Activated effector memory CD4-positive, alpha-beta T cell treated with Interleukin-2 at 50 U/mL for 16 hours (primary cell): ENCODE measurements at regions not wholly inside any gene's neighbourhood (a gene's known extent, or its start where the extent isn't known, plus 50 kb on each side); places are given as distances from the start of the nearest gene placed in this dataset.

ENCODE experiments used
- DNase-seq: peaks from one replicate; pipeline ENCODE4 v3.0.0-alpha.2; 2020

DNA sequence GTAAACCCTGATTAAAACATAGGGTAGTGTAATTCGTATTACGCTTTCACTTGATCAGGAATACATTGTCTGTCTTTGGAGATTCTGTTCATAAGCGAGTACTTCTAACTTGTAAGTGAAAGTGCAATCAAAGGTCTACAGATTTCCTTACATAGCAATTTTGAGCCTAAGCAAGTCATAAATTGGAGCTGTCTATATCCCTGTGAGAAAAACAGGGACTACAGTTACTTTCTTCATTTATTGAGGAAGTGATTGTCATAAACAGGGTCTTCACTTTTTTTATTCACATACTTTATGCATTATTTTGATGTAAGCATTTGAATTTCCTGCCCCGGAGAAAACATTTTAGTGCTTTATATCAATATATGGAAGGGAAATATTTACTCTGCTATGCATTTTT is 670.4 kb downstream of the CBLN2 start:
- no peak for DNase-seq

DNA sequence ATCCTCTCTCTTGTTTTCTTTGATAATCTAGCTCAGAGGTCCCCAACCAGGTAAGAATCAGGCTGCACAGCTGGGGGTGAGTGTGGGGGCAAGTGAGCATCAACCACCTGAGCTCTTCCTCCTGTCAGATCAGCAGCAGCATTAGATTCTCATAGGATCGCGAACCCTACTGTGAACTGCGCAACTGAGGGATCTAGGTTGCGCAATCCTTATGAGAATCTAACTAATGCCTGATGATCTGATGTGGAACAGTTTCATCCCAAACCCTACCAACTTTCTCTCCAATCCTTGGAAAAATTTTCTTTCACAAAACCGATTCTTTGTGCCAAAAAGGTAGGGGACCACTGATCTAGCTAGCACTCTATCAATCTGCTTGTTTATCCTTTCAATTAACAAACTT is 678.3 kb downstream of the CBLN2 start:
- DNase-seq = no peak

DNA sequence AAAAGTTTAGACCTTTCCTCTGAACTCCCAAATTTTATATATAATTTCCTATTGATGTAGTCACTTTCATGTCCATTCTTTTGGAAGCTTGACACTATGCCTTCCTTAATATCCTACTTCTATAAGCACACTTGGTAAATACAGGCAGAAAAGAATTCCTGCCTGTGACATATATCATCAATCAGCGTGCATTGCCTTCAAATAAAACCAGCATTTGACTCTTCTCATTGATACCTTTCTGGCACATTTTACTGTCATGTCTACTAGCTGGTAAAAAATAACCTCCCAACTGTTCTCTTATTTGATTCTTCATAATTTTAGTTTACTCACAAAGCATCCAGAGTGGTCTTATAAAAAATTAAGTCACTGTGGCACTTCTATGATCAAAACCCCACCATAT is 693.5 kb downstream of the CBLN2 start:
- no peak for DNase-seq

DNA sequence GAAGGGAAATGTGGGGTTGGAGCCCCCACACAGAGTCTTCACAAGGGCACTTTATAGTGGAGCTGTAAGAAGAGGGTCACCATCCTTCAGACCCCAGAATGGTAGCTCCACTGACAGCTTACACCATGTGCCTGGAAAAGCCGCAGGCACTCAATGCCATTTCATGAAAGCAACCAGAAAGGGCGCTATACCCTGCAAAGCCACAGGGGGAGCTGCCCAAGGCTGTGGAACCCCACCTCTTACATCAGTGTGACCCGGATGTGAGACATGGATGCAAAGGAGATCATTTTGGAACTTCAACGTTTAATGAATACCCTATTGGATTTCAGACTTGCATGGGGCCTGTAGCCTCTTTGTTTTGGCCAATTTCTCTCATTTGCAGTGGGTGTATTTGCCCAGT is 694.7 kb downstream of the CBLN2 start:
- no peak for DNase-seq

DNA sequence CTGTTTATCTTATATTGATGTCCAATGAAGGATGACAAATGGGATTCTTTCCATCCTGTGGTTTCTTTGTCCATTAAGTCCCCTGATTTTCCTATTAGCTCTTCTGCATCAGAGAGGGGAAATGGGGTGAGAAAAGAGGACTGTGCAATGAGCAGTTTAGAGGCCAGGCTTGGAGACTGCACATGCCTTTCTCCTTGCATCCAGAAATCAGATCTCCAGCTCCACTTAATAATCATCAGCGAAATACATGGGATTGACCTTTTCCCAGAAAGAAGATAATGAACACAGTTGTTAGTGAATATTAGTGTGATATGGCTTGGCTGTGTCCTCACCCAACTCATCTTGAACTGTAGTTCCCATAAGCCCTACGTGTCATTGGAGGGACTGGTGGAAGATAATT is 697.4 kb downstream of the CBLN2 start:
- DNase-seq = no peak

DNA sequence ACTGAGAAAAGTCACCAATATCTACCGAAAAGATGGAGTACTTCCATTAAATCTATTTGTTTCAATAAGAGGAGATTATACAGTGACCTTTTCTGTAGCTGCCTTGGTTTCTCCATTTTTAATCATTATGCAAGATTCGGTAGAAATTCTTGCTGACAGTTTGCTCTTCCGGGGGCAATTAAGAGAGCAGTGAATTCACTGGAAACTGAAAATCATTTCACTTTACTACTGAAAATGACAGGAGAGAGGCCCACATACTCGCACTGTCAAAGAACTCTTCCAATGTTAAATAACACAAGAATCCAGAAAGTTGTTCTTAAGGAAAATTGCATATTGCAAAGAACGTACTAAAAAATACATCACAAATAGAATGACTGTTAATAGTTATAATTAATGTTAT is 699.3 kb downstream of the CBLN2 start:
- no peak for DNase-seq

DNA sequence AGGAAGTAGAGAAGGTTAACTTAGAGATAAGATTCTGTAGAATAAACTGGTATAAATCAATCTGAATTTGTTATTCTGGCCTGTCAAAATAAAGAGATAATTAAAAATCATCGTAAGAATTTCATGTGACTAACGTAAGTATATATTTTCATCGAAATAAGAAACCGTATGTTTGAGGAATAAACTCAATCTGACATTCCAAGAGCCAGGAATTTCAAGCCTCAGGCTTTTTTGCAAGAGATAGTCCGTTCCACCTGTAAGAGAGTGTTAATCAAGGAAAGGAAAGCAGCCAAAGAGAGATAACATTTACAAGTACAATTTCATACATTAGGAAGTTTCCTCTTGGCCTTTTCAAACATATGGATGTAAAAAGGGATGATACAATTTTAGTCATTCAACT is 701.5 kb downstream of the CBLN2 start:
- no peak for DNase-seq

DNA sequence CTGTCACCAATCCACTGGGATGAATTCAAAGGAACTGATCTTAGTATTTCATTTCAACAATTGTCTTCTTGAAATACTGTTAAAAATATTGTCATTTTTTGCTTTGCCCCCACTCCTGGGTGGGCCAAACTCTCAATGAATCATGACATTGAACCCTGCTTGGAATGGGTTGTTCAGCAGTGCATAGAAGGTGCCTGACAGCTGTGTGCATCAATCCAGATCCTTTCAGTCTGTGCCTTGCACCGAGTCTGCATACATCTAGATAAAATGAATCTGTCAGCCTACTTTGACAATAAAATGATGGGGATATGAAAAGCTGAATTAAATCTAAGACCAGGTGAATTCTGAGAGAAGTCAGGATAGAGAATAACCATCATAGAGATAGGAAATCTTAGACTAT is 706.6 kb downstream of the CBLN2 start:
- no peak for DNase-seq

DNA sequence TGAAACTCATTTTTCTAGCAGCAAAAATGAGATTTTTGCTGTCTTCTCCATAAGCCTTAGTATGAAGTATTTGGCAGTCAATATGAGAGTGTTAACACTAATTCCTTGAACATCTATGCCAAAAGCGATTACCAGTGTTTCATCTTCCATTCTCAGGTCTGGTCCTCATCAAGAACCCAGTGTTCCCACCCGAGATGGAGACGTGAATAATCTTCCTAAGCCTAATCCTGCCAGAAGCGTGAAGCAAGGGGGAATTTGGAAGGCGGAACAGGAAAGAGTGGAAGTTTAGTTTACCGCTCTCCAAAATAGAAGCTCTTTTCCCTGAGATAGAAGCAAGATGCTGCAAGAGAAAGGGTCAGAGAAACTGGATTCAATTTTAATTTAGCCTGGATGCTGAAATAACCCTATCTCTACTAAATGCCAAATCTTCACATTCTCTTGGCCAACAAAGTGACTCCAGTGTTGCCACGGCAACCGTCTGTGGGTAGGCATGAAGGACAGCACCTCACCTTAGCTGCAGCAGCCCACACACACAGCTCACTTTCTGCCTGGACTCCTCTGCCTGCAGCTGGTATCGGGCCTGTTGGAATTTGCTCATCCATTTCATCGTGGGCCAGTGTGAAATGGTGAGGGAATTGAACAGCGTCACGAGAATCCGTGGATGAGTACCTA is 711.1 kb downstream of the CBLN2 start:
- DNase-seq = no peak

DNA sequence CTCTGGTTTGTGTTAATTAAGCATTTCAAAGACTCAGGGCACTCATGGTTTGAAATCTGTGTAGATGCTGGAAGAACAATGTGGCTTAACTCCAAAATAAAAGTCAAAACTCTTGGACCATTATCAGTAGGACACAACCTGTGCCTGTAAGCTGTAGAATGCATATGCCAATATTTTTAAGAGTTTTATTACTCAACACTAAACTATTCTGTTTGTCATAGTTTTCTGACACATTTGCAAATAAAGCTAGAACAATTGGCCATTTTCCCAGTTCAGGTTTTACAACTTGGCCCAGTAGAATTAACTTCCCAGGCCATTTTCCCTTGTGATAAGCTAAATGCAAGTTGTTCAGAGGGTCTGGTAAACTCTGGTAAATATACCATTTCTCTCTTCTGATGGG is 713.1 kb downstream of the CBLN2 start:
- no peak for DNase-seq

DNA sequence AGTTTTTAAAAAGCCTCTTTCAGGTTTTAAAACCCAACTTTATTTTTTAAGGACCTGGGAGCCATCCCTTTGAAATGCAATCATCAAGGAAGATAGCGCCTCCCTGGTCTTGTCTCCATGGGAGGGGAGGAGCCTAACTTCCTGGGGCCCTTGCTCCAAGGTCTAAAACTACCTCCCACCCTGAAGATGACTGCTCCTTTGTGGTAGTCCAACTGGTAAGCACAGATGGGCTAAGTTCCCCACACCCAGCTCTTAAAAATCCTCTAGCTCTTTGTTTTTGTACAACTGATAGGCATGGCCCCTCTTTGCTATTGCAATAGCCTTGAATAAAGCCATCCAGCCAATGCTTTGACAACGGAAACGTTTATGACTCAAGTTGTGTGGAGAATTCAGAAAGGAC is 716.8 kb downstream of the CBLN2 start:
- no peak for DNase-seq

DNA sequence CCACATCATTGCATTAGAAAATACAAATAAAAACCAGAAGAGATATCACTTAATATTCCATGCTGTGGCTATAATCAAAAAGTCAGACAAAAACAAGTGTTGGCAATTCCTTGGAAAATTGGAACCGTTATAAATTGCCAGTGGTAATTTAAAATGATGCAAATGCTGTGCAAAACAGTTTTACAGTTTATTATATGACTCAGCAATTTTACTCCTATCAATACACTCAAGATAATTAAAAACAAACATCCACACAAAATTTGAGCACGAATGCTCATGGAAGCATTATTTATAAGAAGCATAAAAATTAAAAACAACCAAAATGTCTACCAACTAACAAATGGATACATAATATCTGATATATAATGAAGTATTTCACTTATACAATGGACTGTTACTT is 728.8 kb downstream of the CBLN2 start:
- DNase-seq = no peak

DNA sequence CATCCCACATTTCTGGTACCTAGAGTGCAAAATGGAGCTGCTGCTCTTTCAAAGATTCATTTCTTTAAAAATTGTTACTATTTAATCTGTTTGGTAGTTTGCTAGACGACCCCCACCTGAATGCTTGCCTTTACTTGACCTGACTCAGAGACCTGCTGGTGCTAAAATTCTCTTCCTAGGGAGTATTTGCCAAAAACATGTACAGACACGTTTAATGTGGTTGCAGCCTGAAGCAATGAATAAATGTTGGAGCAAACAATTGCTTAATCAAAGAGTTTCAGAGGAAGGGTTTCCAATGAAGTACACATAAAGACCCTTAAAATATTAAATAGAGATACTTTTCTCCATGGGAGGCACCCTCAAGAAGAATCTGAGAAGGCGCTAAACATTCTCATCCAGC is 734.4 kb downstream of the CBLN2 start:
- DNase-seq = no peak

DNA sequence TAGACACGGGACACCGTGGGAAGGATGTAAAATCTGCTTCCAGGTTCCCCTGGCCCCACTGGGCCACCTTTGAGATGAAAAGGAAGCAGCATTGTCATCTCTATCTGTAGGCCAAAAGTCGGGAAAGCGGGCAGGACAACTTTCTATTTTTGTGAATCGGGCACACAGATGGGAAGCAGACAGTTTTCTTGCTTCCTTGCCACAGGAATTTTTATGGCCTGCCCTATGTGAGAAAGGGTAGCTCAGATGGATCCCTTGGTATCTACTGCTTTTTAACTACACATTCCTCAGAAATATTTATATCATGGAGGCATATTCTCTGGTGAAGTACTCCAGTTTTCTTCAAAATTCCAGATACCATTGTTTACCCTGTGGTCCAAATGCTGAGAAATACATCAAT is 735.5 kb downstream of the CBLN2 start:
- no peak for DNase-seq

DNA sequence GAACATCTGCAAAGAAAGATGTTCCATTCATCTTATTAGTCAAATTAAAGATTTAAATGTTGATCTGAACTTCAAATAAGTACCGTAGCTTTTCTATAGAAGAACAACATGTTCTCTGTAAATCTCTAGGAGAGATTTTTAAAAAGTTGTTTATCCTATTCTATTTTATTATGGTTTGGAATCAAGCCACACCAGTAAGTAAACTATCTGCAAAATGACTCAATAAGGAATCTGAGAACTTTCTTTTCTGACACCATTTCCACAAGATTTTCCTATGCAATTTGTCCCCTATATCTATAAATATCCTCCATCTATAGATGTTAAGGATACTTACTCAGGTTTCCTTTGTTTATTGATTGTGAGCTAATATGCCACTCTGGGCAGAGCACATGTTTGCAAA is 736.6 kb downstream of the CBLN2 start:
- DNase-seq = no peak

DNA sequence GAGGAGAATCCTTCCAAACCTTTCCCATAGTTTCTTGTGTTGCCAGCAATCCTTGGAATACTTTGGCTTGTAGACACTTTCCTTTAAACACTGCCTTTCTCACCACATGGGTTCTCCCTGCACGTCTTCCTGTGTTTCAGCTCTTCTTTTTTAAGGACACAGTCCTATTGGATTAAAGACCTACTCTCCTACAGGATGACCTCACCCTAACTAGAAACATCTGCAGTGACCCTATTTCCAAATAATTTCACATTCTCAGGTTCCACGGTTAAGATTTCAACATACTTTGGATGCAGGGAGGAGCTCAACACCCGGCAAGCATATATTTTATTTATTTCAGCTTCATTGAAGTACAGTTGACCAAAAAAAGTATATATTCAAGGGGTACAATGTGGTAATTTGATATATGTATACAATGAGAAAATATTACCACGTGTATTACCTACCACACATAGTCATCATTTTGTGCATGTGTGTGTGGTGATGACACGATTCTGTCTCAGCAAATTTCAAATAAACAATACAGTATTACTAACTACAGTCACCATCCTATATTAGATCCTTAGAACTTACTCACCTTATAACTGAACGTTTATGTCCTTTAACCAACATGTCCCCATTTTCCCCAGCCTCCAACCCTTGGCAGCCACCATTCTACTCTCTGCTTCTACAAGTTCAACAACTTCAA is 745.0 kb downstream of the CBLN2 start:
- no peak for DNase-seq

DNA sequence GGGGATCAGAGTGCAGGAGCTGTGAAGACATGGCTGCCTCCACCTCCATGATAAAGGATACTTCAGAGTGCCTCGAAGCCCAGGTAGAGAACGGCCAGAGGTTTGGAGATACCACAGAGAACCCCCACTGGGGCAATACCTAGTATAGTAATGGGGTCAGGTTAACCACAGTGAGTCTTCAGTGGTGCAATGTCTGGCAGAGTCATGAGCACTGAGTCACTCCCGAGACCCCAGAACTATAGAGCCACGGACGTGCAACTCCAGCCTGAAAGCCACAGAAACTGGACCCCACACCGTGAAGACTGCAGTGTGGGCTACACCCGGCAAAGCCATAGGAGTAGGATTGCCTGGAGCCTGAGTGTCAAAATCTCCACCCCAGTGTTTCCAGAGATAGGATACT is 746.6 kb downstream of the CBLN2 start:
- no peak for DNase-seq

DNA sequence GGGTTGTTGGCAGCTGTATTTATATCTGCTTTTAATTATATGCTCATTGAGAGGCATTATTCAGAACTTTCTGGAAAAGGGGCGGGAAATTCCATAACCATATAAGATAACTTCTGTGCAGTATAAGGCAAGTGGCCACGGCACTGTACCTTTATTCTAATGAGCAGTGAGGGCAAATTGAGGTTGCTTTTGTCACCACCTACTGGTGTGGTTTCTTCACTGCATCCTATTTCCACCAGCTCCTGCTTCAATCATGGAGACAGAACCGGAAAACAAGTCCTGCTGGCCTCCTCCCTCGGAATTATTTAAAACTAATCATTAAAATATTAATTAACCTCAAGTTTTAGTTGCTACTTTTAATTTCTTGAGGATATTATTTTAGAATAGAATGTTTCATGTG is 759.4 kb downstream of the CBLN2 start:
- DNase-seq = no peak

DNA sequence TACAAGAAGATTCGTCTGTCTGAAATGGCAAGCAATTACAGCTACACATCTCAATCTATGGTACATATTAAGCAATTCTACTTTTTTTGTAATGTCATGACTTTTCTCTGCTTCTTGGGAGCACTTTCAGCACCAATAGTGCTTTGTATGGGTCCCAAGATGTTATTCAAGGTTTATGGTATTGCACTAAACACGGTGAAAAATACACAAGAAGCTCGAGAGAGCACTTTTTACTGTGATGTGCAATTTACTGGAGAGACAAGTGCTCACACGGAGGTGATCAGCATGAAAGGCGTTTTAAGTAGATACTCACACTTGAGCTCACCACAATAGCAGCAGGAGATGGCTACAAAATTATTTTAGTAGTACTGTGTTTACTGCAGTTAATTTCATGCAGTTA is 783.6 kb downstream of the CBLN2 start:
- DNase-seq = no peak

DNA sequence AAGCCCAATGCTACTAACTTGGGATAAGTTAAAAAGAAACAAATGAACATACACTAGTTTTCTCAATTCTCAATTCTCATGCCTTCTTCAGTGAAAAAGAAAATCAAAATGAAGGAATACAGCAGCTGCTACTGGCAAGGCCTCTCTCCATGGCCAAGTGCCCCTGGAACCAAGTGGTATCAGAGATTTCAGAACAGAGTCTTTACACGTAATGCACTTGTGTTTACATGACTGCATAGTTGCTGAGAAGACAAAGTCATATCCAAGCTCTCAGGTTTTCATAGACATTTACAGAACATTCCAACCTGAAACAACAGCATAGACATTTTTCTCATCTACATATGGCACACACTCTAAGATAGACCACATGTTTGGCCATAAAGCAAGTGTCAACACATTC is 789.9 kb downstream of the CBLN2 start:
- no peak for DNase-seq

DNA sequence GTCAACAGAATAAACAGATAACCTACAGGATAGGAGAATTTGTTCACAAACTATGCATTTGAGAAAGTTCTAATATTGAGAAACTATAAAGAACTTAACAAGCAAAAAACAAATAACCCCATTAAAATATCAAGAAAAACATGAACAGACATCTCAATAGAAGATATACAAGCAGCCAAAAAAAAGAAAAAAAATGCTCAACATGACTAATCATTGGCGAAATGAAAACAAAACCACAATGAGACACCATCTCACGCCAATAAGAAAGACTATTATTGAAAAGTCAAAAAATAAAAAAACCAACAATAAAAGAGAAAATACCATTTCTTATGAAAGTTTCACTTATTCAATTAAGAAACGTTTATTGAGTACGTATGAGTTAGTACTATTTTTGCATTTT is 800.5 kb downstream of the CBLN2 start:
- no peak for DNase-seq

DNA sequence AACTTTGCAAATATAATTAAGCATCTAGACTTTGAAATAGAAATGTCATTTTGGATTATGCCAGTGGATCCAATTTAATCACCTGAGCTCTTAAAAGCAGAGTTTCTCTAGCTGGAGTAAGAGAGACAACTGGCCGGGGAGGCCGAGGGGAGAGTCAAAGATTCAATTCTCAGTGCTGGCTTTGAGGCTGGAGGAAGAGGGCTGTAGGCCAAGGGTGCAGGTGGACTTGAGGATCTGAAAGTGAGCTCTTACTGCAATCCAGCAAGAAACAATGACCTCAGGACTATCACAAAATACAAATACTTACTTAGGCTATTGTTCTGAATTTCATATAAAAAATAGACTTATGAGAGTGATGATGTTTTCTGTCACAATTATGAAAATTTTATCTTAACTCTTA is 814.5 kb downstream of the CBLN2 start:
- no peak for DNase-seq

DNA sequence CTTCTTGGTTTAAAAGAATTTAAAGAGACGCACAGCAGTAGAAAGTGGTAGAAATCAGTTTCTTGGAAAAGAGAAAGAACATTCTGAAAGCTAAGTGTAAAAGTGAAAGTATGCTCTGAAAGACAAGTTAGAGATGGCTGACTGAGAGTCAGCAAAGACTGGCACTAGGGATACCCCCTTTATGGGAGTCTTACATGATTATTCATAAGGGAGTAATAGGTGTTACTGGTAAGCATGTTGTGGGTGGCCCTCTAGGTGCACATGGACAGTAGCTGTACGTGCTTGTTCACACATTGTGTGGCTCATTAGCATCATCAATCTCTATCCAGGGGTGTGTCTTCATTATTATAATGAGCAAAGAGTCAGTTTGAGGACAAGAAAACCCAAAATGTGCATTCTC is 816.2 kb downstream of the CBLN2 start:
- DNase-seq = no peak

DNA sequence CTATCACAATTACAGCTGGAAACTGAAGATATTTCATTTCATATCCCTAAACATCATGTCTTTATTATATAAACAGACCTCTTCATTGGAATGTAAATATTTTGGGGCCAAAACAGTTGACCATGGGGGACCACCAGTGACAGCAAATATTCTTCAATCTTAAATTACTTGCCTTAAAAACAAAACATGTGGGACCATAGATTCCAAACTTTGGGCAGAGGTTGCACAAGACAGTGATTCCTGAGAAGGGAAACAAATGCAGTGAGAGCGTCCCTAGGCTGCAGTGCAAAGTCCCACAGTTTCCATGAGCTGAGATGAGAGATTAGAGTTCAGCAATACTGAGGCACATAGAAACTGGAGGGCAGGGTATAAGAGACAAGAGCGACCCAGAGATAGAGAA is 818.9 kb downstream of the CBLN2 start:
- no peak for DNase-seq

DNA sequence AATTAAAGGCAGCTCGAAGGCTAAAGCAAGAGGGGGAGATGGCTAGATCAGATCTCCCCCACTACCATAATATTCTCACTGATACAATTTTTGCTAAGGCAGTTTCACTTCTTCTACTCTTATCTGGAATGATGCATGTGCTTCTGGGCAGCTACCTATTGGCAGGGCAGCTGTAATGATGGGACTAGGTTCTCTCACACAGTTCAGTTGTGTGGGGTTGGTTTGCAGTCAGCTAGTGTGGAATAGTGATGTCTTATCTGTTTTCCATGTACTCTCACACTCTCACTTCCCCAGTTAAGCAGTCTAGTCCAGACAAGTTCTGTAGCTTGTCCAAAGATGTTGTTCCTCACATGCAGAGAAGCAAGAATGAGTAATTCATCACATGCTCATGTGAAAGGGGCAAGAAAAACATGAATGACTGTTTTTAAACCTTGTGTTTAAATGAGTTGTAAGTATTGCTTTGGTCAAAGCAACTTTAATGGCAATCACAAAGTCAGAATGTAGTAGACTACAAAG is 836.1 kb downstream of the CBLN2 start:
- no peak for DNase-seq
